ENCODE measurements at regions not wholly inside any gene's neighbourhood (a gene's known extent, or its start where the extent isn't known, plus 50 kb on each side); places are given as distances from the start of the nearest gene placed in this dataset.

GRCh38 chr1:94676686-94677085, 135.1 kb upstream of the F3 start:
- DNase-seq (ENCODE audit: low read depth, low spot score) (no peak), FAIRE-seq (no peak)
- Histone ChIP-seq H3K4me2 (ENCODE audit: control insufficient read depth, extremely low read depth, insufficient read depth, low read depth, low read length) (no peak overlapping the region), H3K4me1 (ENCODE audit: control insufficient read depth, extremely low read depth, insufficient read depth, low read length) (no peaks in the 10 kb centered on the region), H3K9me3 (ENCODE audit: control insufficient read depth, low read depth, low read length) (no peaks in the 10 kb centered on the region), H3K4me3 (ENCODE audit: control insufficient read depth in 2 of 3, extremely low read depth in 1 of 3, insufficient read depth in 2 of 3, low read depth in 1 of 3, low read length in 3 of 3) (no peak overlapping the region), H3K36me3 (ENCODE audit: control insufficient read depth in 2 of 2, extremely low read depth in 1 of 2, insufficient read depth in 2 of 2, low read length in 2 of 2) (no peaks in the 10 kb centered on the region), H3K9ac (ENCODE audit: control insufficient read depth, extremely low read depth, insufficient read depth, low read length) (no peak overlapping the region), H3K27me3 (ENCODE audit: control insufficient read depth, extremely low read depth, insufficient read depth, low read length) (no peaks in the 10 kb centered on the region), H3K27ac (ENCODE audit: control insufficient read depth, insufficient read depth, low read length) (no peak overlapping the region), H3K79me2 (ENCODE audit: control insufficient read depth, insufficient read depth, low read length) (no peaks in the 10 kb centered on the region), H3K9me1 (ENCODE audit: control insufficient read depth, extremely low read depth, insufficient read depth, low read length) (no peaks in the 10 kb centered on the region), H4K20me1 (ENCODE audit: control insufficient read depth, extremely low read depth, insufficient read depth, low read length) (no peaks in the 10 kb centered on the region), H2AFZ (ENCODE audit: control insufficient read depth, low read length) (no peak overlapping the region)
- dilution Hi-C loops (cut with MboI; ENCODE audit: extremely low pct_ligation_motif_present, low sequenced_read_pairs), result no loop called here
- TF ChIP-seq EZH2 (IDR thresholded peaks at IDR 0.05; ENCODE audit: low read length), result no peak
- TF ChIP-seq CTCF (optimal IDR thresholded peaks at IDR 0.05 in 1 of 3, IDR thresholded peaks at IDR 0.05 in 1 of 3, conservative IDR thresholded peaks at IDR 0.05 in 1 of 3; ENCODE audit: extremely low read depth in 1 of 3, insufficient read depth in 2 of 3, low read length in 3 of 3), result no peak

- no peaks in the 10 kb centered on the region for H4K20me1 ChIP-seq (ENCODE audit: control insufficient read depth, extremely low read depth, insufficient read depth, low read length)
- FAIRE-seq (no peak), DNase-seq (ENCODE audit: low read depth, low spot score) (no peak)
- H3K9me3 ChIP-seq (ENCODE audit: control insufficient read depth, low read depth, low read length), result no peaks in the 10 kb centered on the region
- no peaks in the 10 kb centered on the region for H3K36me3 ChIP-seq (ENCODE audit: control insufficient read depth in 2 of 2, extremely low read depth in 1 of 2, insufficient read depth in 2 of 2, low read length in 2 of 2)
- no peak overlapping the region for H3K4me2 ChIP-seq (ENCODE audit: control insufficient read depth, extremely low read depth, insufficient read depth, low read depth, low read length)
- H3K9ac ChIP-seq (ENCODE audit: control insufficient read depth, extremely low read depth, insufficient read depth, low read length), result no peak overlapping the region
- H3K9me1 ChIP-seq (ENCODE audit: control insufficient read depth, extremely low read depth, insufficient read depth, low read length), result no peaks in the 10 kb centered on the region
- no peak overlapping the region for H3K4me3 ChIP-seq (ENCODE audit: control insufficient read depth in 2 of 3, extremely low read depth in 1 of 3, insufficient read depth in 2 of 3, low read depth in 1 of 3, low read length in 3 of 3)
- H3K79me2 ChIP-seq (ENCODE audit: control insufficient read depth, insufficient read depth, low read length), result no peaks in the 10 kb centered on the region
- TF ChIP-seq CTCF (optimal IDR thresholded peaks at IDR 0.05 in 1 of 3, IDR thresholded peaks at IDR 0.05 in 1 of 3, conservative IDR thresholded peaks at IDR 0.05 in 1 of 3; ENCODE audit: extremely low read depth in 1 of 3, insufficient read depth in 2 of 3, low read length in 3 of 3) (no peak), EZH2 (IDR thresholded peaks at IDR 0.05; ENCODE audit: low read length) (no peak)
- dilution Hi-C loops (cut with MboI; ENCODE audit: extremely low pct_ligation_motif_present, low sequenced_read_pairs), result no loop called here
- no peak overlapping the region for H3K27ac ChIP-seq (ENCODE audit: control insufficient read depth, insufficient read depth, low read length)
- H3K27me3 ChIP-seq (ENCODE audit: control insufficient read depth, extremely low read depth, insufficient read depth, low read length), result no peaks in the 10 kb centered on the region
- H2AFZ ChIP-seq (ENCODE audit: control insufficient read depth, low read length), result no peak overlapping the region
- no peaks in the 10 kb centered on the region for H3K4me1 ChIP-seq (ENCODE audit: control insufficient read depth, extremely low read depth, insufficient read depth, low read length)
Observed at GRCh38 chr1:94675373-94675772, 133.8 kb upstream of the F3 start.
